ENCODE measurements at regions not wholly inside any gene's neighbourhood (a gene's known extent, or its start where the extent isn't known, plus 50 kb on each side); places are given as distances from the start of the nearest gene placed in this dataset.

GRCh38 chr14:39581474-39581873 lies 149.2 kb upstream of the FBXO33 start:
- no peak overlapping the region for H3K27ac ChIP-seq
- no peaks in the 10 kb centered on the region for H3K36me3 ChIP-seq
- DNase-seq, result no peak
- intact Hi-C loops (cut with DNase I), result no loop called here
- TF ChIP-seq EP300 (IDR thresholded peaks at IDR 0.05) (no peak), POLR2A (IDR thresholded peaks at IDR 0.05) (no peak), POLR2AphosphoS5 (IDR thresholded peaks at IDR 0.05) (no peak), CTCF (IDR thresholded peaks at IDR 0.05) (no peak)
- no peaks in the 10 kb centered on the region for H3K27me3 ChIP-seq
- H3K9me3 ChIP-seq, result no peaks in the 10 kb centered on the region
- H3K4me1 ChIP-seq, result no peaks in the 10 kb centered on the region
- 67 to 71% methylated on average over 2 of the region's 2 CpGs for WGBS, 2 donors
- no peak overlapping the region for H3K4me3 ChIP-seq

GRCh38 chr14:39580696-39581095 lies 148.5 kb upstream of the FBXO33 start:
- H3K4me1 ChIP-seq, result no peaks in the 10 kb centered on the region
- H3K36me3 ChIP-seq, result no peaks in the 10 kb centered on the region
- no peaks in the 10 kb centered on the region for H3K27me3 ChIP-seq
- WGBS, 2 donors, result 29 to 38% methylated on average over 1 of the region's 1 CpG
- no peaks in the 10 kb centered on the region for H3K9me3 ChIP-seq
- H3K27ac ChIP-seq, result no peak overlapping the region
- intact Hi-C loops (cut with DNase I), result no loop called here
- no peak for DNase-seq
- TF ChIP-seq POLR2AphosphoS5 (IDR thresholded peaks at IDR 0.05) (no peak), POLR2A (IDR thresholded peaks at IDR 0.05) (no peak), CTCF (IDR thresholded peaks at IDR 0.05) (no peak), EP300 (IDR thresholded peaks at IDR 0.05) (no peak)
- no peak overlapping the region for H3K4me3 ChIP-seq

DNA sequence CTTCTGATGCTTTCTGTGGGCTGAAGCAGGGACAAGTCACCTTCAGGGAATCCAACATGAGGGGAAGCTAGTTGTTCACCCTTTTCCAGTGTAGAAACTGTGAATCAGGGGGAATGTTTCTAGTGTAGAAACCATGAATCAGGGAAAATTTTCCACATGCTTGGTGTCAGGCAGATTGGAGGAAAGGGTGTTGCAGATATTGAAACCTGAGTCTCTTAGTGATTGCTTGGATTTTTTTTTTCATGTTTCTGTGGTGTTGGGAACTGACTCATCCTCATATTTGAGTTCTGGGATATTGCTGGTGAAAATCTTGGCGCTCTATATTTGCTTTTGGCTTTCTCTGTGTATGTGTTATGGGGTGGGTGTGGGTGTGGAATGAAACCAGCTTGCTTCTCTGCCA lies 144.5 kb upstream of the FBXO33 start:
- H3K27me3 ChIP-seq, result no peaks in the 10 kb centered on the region
- no peaks in the 10 kb centered on the region for H3K9me3 ChIP-seq
- WGBS, 2 donors, result 83 to 89% methylated on average over 1 of the region's 1 CpG
- no peaks in the 10 kb centered on the region for H3K36me3 ChIP-seq
- intact Hi-C loops (cut with DNase I), result no loop called here
- TF ChIP-seq POLR2AphosphoS5 (IDR thresholded peaks at IDR 0.05) (no peak), POLR2A (IDR thresholded peaks at IDR 0.05) (no peak), EP300 (IDR thresholded peaks at IDR 0.05) (no peak), CTCF (IDR thresholded peaks at IDR 0.05) (no peak)
- no peak overlapping the region for H3K27ac ChIP-seq
- no peak for DNase-seq
- H3K4me1 ChIP-seq, result no peaks in the 10 kb centered on the region
- no peak overlapping the region for H3K4me3 ChIP-seq

- no peaks in the 10 kb centered on the region for H3K27me3 ChIP-seq
- no peak overlapping the region for H3K4me3 ChIP-seq
- H3K36me3 ChIP-seq, result no peaks in the 10 kb centered on the region
- no peak overlapping the region for H3K27ac ChIP-seq
- intact Hi-C loops (cut with DNase I), result no loop called here
- no peaks in the 10 kb centered on the region for H3K4me1 ChIP-seq
- DNase-seq, result no peak
- TF ChIP-seq CTCF (IDR thresholded peaks at IDR 0.05) (no peak), EP300 (IDR thresholded peaks at IDR 0.05) (no peak), POLR2A (IDR thresholded peaks at IDR 0.05) (no peak), POLR2AphosphoS5 (IDR thresholded peaks at IDR 0.05) (no peak)
- H3K9me3 ChIP-seq, result no peaks in the 10 kb centered on the region
Observed at GRCh38 chr14:39576258-39576657, 144.0 kb upstream of the FBXO33 start.

GRCh38 chr14:39568809-39569538 lies 136.7 kb upstream of the FBXO33 start:
- TF ChIP-seq POLR2A (IDR thresholded peaks at IDR 0.05) (no peak), EP300 (IDR thresholded peaks at IDR 0.05) (no peak), POLR2AphosphoS5 (IDR thresholded peaks at IDR 0.05) (no peak), CTCF (IDR thresholded peaks at IDR 0.05) (no peak)
- H3K36me3 ChIP-seq, result no peaks in the 10 kb centered on the region
- H3K27ac ChIP-seq, result no peak overlapping the region
- peaks cover 0 to 2% (median 0%) of the 10 kb centered on the region in 4 donors for H3K9me3 ChIP-seq
- no peak for DNase-seq
- WGBS, 2 donors, result 69 to 77% methylated on average over 4 of the region's 4 CpGs
- H3K4me3 ChIP-seq, result no peak overlapping the region
- intact Hi-C loops (cut with DNase I), result no loop called here
- no peaks in the 10 kb centered on the region for H3K4me1 ChIP-seq
- no peaks in the 10 kb centered on the region for H3K27me3 ChIP-seq
